H9 (cell line): ENCODE measurements at regions not wholly inside any gene's neighbourhood (a gene's known extent, or its start where the extent isn't known, plus 50 kb on each side); places are given as distances from the start of the nearest gene placed in this dataset.

Source experiments
- DNase-seq: peaks from one replicate; pipeline ENCODE4 v3.0.0-alpha.2; 2017
- H2AFZ ChIP-seq: one replicate; pipeline ENCODE4 v1.6.1; 2013; ENCODE audit warnings: mild to moderate bottlenecking, low read length, control low read depth, moderate library complexity
- H2AK5ac ChIP-seq: 2 replicates; pipeline ENCODE4 v1.6.1; 2013; ENCODE audit warnings: low read length, control low read depth, mixed read lengths; ENCODE audit not compliant: insufficient read length
- H2BK120ac ChIP-seq: one replicate; pipeline ENCODE4 v1.6.1; 2013; ENCODE audit warnings: low read depth, mild to moderate bottlenecking, low read length, control low read depth, inconsistent platforms; ENCODE audit not compliant: poor library complexity, severe bottlenecking
- H2BK12ac ChIP-seq: 2 replicates; pipeline ENCODE4 v1.6.1; 2013; ENCODE audit warnings: low read length, control low read depth, mixed read lengths, low read depth; ENCODE audit not compliant: insufficient read length
- H2BK15ac ChIP-seq: 2 replicates; pipeline ENCODE4 v1.6.1; 2013; ENCODE audit warnings: low read depth, low read length, control low read depth
- H2BK20ac ChIP-seq: one replicate; pipeline ENCODE4 v1.6.1; 2013; ENCODE audit warnings: low read depth, mild to moderate bottlenecking, low read length, control low read depth, inconsistent platforms; ENCODE audit not compliant: poor library complexity, severe bottlenecking
- H2BK5ac ChIP-seq: 2 replicates; pipeline ENCODE4 v1.6.1; 2013; ENCODE audit warnings: low read length, control low read depth, mixed read lengths; ENCODE audit not compliant: insufficient read length
- H3K14ac ChIP-seq: 2 replicates; pipeline ENCODE4 v1.6.1; 2013; ENCODE audit warnings: low read length, control low read depth; ENCODE audit not compliant: insufficient read depth
- H3K18ac ChIP-seq: 2 replicates; pipeline ENCODE4 v1.6.1; 2013; ENCODE audit warnings: low read depth, mild to moderate bottlenecking, mixed read lengths, low read length, control low read depth; ENCODE audit not compliant: insufficient read length
- H3K23ac ChIP-seq: 2 replicates; pipeline ENCODE4 v1.6.1; 2013; ENCODE audit warnings: low read length, control low read depth, mixed read lengths, low read depth; ENCODE audit not compliant: insufficient read length
- H3K23me2 ChIP-seq: 2 replicates; pipeline ENCODE4 v1.6.1; 2013; ENCODE audit warnings: low read depth, mild to moderate bottlenecking, mixed read lengths, low read length, control low read depth; ENCODE audit not compliant: insufficient read length, poor library complexity, severe bottlenecking
- H3K27ac ChIP-seq: 2 replicates; pipeline ENCODE4 v1.5.1; 2013; ENCODE audit warnings: low read length, control low read depth, mixed read lengths, low read depth; ENCODE audit not compliant: insufficient read length
- H3K27me3 ChIP-seq: 2 replicates; pipeline ENCODE4 v1.6.1; 2013; ENCODE audit warnings: low read length, control low read depth, inconsistent platforms; ENCODE audit not compliant: insufficient read depth
- H3K4ac ChIP-seq: 2 replicates; pipeline ENCODE4 v1.6.1; 2013; ENCODE audit warnings: low read depth, mild to moderate bottlenecking, control low read depth, inconsistent platforms, low read length, moderate library complexity
- H3K4me1 ChIP-seq: 2 replicates; pipeline ENCODE4 v1.6.1; 2013; ENCODE audit warnings: low read length, control low read depth, inconsistent platforms; ENCODE audit not compliant: insufficient read depth
- H3K4me2 ChIP-seq: 2 replicates; pipeline ENCODE4 v1.6.1; 2013; ENCODE audit warnings: low read length, control low read depth, mixed read lengths; ENCODE audit not compliant: insufficient read length, insufficient read depth
- H3K56ac ChIP-seq: 2 replicates; pipeline ENCODE4 v1.6.1; 2013; ENCODE audit warnings: low read depth, mild to moderate bottlenecking, mixed read lengths, low read length, control low read depth; ENCODE audit not compliant: insufficient read length
- H3K79me1 ChIP-seq: 2 replicates; pipeline ENCODE4 v1.6.1; 2013; ENCODE audit warnings: low read depth, mild to moderate bottlenecking, moderate library complexity, low read length, control low read depth, inconsistent platforms; ENCODE audit not compliant: insufficient read depth, poor library complexity, severe bottlenecking
- H3K79me2 ChIP-seq: 2 replicates; pipeline ENCODE4 v1.6.1; 2013; ENCODE audit warnings: low read length, control low read depth, inconsistent platforms; ENCODE audit not compliant: insufficient read depth
- H3K9ac ChIP-seq: 2 replicates; pipeline ENCODE4 v1.6.1; 2013; ENCODE audit warnings: low read length, control low read depth, mixed read lengths; ENCODE audit not compliant: insufficient read length; ENCODE audit errors: extremely low read depth
- H3K9me3 ChIP-seq: one replicate; pipeline ENCODE4 v1.6.1; 2013; ENCODE audit warnings: low read depth, low read length, inconsistent platforms; ENCODE audit not compliant: control insufficient read depth
- H3T11ph ChIP-seq: one replicate; pipeline ENCODE4 v1.6.1; 2013; ENCODE audit warnings: mild to moderate bottlenecking, low read length, control low read depth, inconsistent platforms
- H4K20me1 ChIP-seq: one replicate; pipeline ENCODE4 v1.6.1; 2013; ENCODE audit not compliant: control insufficient read depth, insufficient read length, insufficient read depth
- H4K5ac ChIP-seq: 2 replicates; pipeline ENCODE4 v1.6.1; 2013; ENCODE audit warnings: low read depth, mild to moderate bottlenecking, mixed read lengths, low read length, control low read depth; ENCODE audit not compliant: insufficient read length
- H4K8ac ChIP-seq: replicated peaks from 2 replicates; pipeline ENCODE4 v1.6.1; 2013; ENCODE audit warnings: low read length, control low read depth, mixed read lengths, low read depth; ENCODE audit not compliant: insufficient read length
- H4K91ac ChIP-seq: 2 replicates; pipeline ENCODE4 v1.6.1; 2013; ENCODE audit warnings: low read depth, mild to moderate bottlenecking, moderate library complexity, mixed read lengths, low read length, control low read depth; ENCODE audit not compliant: insufficient read length
- H3K27ac Mint-ChIP-seq, 3 experiments: 2 replicates in 2 of 3; 3 replicates in 1 of 3; pipeline ENCODE4 v1.8.0; 2020 to 2021; ENCODE audit warnings: mixed read lengths in 3 of 3, mild to moderate bottlenecking in 1 of 3, moderate library complexity in 1 of 3
- H3K27me3 Mint-ChIP-seq: 2 replicates; pipeline ENCODE4 v1.8.0; 2021; ENCODE audit warnings: low read depth, mild to moderate bottlenecking, moderate library complexity, mixed read lengths
- H3K36me3 Mint-ChIP-seq, 3 experiments: 2 replicates in 2 of 3; 3 replicates in 1 of 3; pipeline ENCODE4 v1.8.0; 2020 to 2021; ENCODE audit warnings: low read depth in 3 of 3, mixed read lengths in 3 of 3; ENCODE audit not compliant: insufficient read depth in 1 of 3
- H3K4me1 Mint-ChIP-seq, 2 experiments: 2 replicates each; pipeline ENCODE4 v1.8.0; 2020; ENCODE audit warnings: mixed read lengths in 2 of 2
- H3K4me3 Mint-ChIP-seq, 2 experiments: 2 replicates in 1 of 2; 3 replicates in 1 of 2; pipeline ENCODE4 v1.8.0; 2020 to 2021; ENCODE audit warnings: mild to moderate bottlenecking in 2 of 2, mixed read lengths in 2 of 2, moderate library complexity in 1 of 2
- H3K9me3 Mint-ChIP-seq, 2 experiments: 2 replicates in 1 of 2; 3 replicates in 1 of 2; pipeline ENCODE4 v1.8.0; 2020; ENCODE audit warnings: mild to moderate bottlenecking in 2 of 2, mixed read lengths in 2 of 2, moderate library complexity in 1 of 2
- WGBS: extraction: QIAGEN DNeasy Blood & Tissue Kit; methylation state at CpG from one replicate; pipeline ENCODE4 v1.1.7; 2013; ENCODE audit warnings: missing lambda C conversion rate, low lambda C conversion rate, mixed read lengths; ENCODE audit not compliant: insufficient read length; ENCODE audit errors: extremely low coverage; 5-methylcytosine and 5-hydroxymethylcytosine counted together
- TF ChIP-seq, protein P1 (sequence below): fragments of 200-600 bp; sonication (generic); conservative IDR thresholded peaks from 3 replicates; pipeline ENCODE4 v1.8.0; 2021; ENCODE audit warnings: antibody characterized with exemption, mild to moderate bottlenecking

DNA sequence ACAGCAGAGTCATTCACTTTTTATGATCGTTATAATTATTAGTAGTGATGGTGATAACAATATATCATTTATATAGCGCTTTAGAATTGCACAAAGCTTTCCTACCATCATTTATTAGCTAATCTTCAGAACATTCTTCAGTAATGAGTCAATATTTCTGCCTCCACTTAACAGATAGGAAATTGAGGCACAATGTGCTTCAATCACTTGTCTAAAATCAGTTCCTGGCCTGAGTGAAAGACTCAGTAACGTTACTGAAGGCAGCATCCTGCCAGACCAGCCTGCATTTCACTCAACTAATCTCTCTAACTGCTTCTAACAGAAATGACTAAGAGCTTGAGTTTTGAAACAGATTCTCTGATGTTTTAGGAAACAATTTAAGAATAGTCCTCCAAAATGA is 412.1 kb downstream of the MZT1 start:
- Mint-ChIP-seq H3K4me1 (peaks cover 13% of the 10 kb centered on the region in 2 experiments), H3K4me3 (no peak overlapping the region), H3K9me3 (no peaks in the 10 kb centered on the region), H3K27ac (no peak overlapping the region), H3K27me3 (no peaks in the 10 kb centered on the region), H3K36me3 (no peaks in the 10 kb centered on the region)
- WGBS, result no CpG with 5 or more reads among the region's 3 CpGs
- Histone ChIP-seq H3K14ac (no peak overlapping the region), H4K91ac (no peak overlapping the region), H4K5ac (no peak overlapping the region), H3K4me2 (no peak overlapping the region), H3K56ac (no peak overlapping the region), H3K79me1 (no peaks in the 10 kb centered on the region), H2BK15ac (no peak overlapping the region), H3K9ac (no peak overlapping the region), H2BK120ac (no peak overlapping the region), H3K79me2 (no peaks in the 10 kb centered on the region), H2AFZ (no peak overlapping the region), H3K23ac (no peak overlapping the region), H3K4ac (no peak overlapping the region), H4K20me1 (no peaks in the 10 kb centered on the region), H2BK20ac (no peak overlapping the region), H3K23me2 (no peaks in the 10 kb centered on the region), H3K27me3 (no peaks in the 10 kb centered on the region), H2BK5ac (no peak overlapping the region), H3K4me1 (no peaks in the 10 kb centered on the region), H3K9me3 (no peaks in the 10 kb centered on the region), H3K27ac (no peak overlapping the region), H3K18ac (no peak overlapping the region), H2BK12ac (no peak overlapping the region), H4K8ac (no peak overlapping the region), H2AK5ac (no peak overlapping the region), H3T11ph (no peak overlapping the region)
- DNase-seq, result no peak
- TF ChIP-seq, protein P1, sequence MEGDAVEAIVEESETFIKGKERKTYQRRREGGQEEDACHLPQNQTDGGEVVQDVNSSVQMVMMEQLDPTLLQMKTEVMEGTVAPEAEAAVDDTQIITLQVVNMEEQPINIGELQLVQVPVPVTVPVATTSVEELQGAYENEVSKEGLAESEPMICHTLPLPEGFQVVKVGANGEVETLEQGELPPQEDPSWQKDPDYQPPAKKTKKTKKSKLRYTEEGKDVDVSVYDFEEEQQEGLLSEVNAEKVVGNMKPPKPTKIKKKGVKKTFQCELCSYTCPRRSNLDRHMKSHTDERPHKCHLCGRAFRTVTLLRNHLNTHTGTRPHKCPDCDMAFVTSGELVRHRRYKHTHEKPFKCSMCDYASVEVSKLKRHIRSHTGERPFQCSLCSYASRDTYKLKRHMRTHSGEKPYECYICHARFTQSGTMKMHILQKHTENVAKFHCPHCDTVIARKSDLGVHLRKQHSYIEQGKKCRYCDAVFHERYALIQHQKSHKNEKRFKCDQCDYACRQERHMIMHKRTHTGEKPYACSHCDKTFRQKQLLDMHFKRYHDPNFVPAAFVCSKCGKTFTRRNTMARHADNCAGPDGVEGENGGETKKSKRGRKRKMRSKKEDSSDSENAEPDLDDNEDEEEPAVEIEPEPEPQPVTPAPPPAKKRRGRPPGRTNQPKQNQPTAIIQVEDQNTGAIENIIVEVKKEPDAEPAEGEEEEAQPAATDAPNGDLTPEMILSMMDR, result no peak
